ENCODE measurements at regions not wholly inside any gene's neighbourhood (a gene's known extent, or its start where the extent isn't known, plus 50 kb on each side); places are given as distances from the start of the nearest gene placed in this dataset.

DNA sequence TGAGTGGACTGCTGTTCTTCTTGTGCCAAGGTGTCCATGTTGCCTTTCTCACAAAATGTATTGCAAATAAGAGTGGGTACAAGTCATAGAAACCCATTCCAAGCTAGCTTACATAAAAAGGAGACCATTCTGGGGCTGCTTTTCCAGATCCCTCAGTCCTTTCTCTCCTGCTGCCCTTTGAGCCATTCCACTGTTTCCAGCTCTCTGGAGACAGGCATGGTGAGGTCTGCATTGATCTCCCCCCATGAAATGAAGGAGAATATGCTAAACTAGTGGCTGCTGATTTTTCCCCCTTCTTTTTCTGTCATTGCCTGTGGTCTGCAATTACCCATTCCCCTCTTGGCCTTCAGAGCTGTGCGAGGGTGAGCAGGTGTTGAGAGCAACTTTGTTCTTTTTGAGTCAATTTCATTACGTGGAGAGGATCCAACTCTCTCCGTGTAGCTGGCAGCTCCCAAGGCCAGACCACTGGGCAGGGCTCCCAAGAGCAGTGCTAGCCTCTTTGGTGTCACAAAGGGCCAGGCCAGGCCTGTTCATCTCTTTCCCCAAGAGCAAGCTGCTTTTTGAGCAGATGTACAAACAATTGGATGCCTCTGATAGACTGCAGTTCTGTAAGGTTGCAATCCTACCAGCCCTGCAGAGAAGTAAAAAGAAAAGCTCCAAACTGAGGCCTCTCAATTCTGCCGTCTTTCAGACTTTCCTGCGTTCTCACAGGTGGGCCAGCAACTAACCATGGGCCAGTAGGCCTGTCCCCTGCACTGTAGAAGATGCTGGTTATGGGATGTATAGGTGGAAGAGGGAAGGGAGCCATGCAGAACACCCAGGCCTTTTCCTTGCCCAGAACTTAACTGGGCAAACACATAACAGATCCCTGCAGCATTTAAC, 96.1 kb upstream of the ARMC2 start:
- DNase-seq, result no peak

DNA sequence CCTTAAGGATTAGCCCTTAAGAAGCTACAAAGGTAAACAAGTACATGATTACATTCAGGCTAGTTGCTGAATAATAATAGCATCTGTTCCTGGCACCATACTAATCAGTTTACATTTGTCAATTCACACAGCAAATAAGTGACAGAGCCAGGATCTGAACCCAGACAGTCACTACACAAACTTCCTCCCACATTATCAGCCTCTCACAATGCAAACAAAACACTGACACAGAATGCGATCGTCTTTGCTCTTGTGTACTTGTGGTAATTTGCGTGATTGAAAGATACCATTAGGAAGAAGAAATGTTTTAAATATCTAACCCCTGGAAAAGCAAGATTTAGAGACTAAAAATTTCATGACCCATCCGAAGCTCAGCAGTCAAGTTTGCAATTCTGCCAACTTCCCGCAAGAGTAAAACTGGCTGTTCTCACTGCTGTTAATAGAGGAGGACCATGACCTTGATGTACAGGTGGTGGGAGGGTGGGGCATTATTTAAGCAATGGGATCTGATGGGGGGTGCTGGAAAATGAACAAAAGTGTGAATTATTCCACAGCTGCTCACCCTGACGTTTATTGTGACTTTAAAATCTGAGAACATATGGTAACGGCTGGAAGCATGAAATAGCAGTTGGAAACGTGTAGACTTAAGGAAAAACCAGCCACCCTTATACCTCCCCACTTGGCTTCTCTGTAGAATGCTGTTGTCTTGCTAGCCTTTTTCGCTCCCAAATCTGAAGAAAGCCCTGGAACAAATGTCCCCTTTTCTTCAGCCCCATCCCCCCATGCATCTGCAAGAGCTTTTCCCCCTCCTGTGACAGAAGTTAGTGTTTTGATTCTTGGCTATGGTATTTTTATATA, 95.3 kb upstream of the ARMC2 start:
- no peak for DNase-seq

DNA sequence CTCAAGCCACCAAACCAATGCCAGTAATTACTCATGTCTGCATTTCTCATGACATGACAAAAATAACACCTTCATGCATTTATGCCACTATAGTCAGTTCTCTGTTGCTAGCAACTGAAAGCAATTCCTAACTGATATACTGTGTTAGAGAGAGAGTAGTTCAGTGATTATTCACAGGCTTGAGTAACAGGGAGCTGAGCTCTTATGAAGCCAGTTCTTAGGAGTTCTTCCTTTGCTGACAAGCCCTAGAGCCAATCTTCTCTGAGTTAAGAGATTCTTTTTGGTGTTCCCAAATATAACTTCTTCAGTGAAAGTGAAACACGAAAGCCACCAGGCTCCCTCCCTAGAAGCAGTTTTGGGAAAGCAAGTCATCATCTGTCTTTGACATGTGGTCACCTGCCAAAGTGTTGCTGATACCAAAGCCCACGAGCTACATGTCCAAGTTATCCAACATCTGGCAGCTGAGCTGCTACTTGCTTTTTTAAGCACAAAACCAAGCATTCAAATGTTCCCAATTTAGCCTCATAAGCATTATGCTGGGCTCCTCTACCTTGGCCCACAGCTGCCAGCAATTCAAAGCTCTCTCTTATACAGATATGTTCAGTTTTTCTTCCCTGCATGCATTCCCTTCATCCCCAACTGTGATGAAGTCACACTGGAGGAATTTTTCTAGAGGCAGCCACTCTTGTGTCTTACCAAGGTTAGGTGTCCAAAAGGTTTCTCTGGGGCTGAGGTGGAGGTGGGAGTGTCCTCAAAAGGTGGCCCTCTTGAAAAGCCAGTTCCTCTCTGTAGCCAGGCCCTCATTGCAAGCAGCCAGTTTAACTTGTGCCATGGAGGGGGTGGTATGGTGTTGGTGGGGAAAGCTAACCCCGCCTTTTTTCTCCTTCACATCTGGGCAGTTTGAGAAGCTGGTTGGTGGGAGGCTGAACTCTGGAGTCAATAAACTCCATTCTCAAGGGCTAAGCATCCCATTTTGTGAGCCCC, 92.7 kb upstream of the ARMC2 start:
- no peak for DNase-seq

DNA sequence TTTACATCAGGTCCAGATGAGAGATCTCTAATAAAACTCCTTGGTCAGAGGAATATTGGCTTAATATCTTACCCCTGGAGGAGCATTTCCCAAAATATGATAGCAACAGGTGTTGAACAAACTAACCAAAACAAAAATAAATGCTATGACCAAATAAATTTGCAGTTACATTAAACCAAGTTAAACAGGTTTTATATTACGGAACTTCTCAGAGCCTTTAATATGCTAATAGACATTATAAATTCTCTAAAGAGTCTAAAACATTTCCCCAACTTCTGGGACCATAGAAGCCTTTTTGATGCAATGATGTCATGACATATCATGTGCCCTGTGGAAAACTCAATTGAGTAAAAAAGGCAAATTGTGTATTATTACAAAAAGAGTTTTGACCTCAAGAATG, 90.9 kb upstream of the ARMC2 start:
- DNase-seq, result no peak

DNA sequence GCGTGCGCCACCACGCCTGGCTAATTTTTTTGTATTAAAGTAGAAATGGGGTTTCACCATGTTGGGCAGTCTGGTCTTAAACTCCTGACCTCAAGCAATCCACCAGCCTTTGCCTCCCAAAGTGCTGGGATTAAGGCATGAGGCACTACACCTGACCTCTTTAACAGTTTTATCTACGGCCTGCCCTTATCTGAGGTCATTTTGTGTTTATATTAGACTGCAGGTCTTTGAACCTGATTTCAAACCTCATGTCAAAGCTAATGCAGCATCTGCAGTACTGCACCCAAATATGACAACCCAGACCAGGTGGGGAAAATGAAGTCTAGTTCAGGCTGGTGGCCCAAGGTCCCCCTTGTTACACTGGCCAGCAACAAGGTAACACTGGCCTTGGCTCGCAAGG, 89.3 kb upstream of the ARMC2 start:
- DNase-seq, result no peak

DNA sequence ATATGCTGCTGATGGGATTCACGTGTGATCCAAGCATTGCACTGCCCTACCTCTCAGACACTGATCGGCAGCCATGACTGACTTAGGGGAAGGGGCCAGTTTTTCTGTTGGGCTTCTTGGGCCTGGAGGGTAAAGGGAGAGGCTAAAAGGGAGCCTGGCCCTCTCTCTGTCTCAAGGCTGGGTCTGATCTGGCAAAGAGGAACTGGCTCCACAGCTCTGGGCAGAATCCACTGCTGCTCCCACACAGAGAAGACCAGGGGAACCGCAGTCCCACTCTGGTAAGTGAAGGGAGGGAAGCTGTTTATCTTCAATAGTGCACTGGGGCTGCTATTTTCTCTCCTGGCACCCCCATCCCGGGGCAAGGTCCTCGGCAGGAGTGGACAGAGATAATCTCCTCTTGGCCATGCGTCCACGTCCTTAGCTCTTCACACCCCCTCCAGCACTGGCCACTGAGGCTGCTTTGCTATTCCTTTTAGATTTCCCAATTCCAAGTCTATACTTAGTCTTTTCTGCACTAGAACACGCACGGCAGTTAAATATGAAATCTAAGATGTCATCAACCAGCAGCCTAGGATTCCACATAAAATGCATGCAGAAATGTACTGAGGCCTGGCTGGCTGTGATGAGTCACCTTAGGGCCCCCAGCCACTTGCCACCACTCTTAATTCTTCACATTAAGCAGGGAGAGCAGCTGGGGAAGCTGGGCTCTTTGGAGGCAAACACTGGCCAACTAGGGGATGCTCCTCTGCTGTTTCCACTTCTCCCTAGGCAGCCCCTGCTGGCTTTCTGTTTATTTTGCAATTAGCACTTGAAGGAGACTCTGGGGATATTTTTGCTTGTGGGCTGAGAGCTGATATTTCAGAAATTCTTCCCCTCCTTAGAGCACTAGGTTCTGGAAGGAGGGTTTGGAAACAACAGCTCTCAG, 87.8 kb upstream of the ARMC2 start:
- no peak for DNase-seq

DNA sequence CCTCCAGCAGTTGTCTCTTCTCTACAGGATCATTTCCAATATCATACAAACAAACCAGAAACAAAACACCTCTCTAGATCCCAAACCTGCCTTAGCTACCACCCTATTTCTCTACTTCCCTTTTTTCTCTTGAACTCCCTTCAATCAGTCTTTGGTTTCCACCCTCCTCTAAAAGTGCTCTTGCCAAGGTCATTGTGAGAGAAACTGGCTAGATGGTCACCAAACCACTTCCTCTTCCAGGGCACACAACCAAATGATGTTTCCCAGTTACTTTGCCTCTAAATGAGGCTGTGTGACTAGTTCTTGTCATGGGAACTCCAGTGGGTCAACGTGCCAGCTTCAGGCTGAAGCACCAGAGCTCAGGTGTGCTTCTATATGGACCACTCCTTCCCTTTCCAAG, 85.8 kb upstream of the ARMC2 start:
- DNase-seq, result no peak

DNA sequence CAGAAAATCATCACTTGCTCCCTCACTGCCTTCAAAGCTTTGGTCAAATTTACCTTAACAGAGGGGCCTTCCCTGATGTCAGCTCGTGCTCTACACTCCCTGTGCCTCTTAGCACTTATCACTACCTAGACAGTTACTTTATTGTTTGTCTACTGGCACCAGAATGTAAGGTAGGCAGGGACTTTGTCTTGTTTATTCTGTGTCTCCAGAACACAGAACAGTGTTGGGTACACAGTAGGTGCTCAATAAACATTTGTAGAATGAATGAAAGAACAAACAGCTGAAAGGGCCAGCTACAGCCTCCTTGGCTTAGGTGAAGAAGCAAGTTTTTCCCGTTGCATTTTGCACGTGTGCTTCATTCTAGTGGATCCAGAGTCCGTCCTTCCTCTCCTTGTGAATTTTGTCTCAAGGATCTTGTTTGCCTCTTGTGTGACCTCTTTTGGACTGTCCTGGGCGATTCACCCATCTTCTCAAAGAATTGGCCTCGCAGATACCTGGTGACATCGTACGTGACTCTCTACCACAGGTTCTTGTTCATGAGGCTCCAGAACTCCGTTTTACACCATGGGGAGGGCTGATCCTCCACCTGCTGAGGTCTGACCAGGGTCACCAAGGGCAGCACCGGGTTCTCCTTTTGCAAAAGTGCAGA, 84.2 kb upstream of the ARMC2 start:
- no peak for DNase-seq

DNA sequence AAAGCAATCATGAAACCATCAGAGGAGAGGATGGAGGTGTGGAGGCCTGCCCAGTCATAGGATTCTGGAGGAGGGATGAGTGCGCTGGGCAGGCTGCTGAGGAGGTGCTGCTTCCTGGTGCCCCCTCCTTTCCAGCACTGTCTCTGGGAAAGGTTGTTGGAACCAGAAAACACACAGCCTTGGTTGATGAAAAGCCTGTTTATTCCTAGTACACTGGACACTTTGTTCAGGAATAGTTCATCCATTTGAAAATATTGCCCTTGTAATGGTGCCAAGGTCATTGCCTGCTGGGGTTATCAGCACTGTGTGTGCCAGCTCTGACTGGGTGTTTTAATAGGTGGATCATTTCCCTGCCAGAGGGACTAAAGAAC, 83.7 kb upstream of the ARMC2 start:
- no peak for DNase-seq

DNA sequence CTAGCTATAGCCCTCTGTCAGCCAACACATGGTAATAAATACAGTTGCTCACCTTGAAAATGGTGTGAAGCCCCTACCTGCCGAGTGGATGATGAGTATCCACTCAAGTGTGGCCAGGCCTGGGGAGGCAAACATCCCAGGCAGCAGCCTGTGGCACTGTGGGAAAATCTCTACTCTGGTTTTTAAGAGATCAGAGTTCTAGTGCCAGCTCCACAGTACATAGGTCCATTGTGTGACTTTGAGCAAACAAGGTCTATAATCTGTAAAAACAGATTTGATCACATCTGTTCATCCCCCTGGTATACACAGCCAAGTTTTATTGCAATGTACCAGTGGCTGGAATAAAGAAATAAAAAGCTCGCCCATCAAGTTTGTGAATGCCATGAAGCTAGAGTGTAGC, 82.7 kb upstream of the ARMC2 start:
- DNase-seq, result no peak

DNA sequence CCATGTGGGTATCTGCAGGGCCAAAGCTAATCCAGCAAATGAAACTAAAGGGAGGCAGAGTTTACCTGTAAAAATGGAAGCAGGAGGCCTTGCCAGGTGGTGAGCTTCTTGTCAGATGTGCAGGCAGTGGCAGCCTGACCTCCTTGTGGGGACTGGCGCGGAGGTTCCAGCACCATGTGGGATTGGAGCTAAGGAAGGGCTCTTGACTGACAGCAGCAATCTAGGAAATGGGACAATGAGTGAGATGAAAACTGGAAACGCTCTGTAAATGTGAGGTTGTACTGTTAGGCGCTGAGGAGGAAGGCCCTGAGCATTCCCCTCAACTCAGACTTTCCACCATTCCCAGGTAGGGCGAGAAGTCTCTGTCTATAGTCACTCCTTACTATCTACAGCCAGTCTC, 81.8 kb upstream of the ARMC2 start:
- DNase-seq, result no peak

DNA sequence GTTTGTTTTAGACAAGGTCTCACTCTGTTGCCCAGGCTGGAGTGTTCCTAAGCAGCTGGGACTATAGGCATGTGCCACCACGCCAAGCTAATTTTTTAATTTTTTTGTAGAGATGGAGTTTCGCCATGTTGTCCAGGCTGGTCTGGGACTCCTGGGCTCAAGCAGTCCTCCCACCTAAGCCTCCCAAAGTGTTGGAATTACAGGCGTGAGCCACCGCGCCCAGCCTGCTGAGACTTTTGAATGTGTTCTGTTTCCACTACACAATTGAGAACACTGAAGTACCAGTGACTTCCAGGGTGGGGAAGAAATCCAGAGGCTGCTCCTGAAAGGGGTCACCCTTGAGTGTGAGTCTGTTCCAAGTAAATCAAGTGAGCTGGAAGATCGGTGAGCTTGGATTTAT, 81.3 kb upstream of the ARMC2 start:
- no peak for DNase-seq

DNA sequence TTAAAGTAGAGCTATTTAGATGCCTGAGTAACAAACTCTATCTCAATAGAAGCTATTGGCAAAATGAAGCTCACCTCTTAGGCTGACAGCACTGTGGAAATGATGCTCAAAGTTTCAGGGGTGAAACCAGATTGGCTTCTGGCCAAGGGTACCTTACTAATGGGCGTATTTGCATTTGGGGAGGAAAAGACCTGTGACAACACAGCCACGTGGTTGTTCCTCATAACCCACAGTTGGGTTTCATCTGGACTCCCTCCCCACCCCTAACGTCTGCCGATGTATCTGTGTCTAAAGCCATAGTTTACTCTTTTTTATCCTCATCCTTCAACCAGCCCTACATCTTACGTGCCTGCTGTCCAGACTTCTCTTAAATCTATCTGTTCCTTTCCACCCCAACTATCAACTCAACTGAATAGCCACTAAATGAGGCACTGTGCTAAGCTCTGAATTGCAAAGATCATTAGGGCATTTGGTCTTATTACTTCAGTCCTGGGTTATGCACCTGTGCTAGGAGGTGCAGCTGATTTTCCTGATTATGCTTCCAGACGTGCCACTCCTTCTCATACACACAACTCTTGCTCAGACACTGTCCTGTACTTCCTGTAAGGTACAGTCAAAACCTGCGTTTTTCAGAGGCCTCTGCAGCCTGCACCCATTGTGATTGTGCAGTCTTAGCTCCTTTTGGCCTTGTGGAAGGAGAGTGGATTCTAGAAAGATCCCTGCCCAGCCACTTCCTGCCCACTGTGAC, 80.6 kb upstream of the ARMC2 start:
- DNase-seq, result no peak

DNA sequence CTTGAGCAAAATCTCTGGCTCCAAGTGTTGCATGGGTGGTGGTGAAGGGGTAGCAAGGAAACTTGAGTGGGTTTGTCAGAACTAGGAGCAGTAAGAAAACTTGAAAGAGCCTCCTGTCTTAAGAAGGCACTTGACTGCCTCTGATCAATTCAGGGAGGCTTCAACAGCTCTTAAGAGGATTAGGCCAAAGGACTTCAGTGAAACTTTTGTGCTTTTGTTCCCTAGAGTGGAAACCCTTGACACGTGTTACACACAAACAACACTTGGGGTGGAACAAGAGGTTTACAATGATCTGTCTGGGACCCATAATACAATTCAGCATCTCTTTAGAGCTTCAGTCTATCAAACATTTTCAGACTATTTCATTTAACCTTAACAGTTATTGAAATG, 80.1 kb upstream of the ARMC2 start:
- no peak for DNase-seq

DNA sequence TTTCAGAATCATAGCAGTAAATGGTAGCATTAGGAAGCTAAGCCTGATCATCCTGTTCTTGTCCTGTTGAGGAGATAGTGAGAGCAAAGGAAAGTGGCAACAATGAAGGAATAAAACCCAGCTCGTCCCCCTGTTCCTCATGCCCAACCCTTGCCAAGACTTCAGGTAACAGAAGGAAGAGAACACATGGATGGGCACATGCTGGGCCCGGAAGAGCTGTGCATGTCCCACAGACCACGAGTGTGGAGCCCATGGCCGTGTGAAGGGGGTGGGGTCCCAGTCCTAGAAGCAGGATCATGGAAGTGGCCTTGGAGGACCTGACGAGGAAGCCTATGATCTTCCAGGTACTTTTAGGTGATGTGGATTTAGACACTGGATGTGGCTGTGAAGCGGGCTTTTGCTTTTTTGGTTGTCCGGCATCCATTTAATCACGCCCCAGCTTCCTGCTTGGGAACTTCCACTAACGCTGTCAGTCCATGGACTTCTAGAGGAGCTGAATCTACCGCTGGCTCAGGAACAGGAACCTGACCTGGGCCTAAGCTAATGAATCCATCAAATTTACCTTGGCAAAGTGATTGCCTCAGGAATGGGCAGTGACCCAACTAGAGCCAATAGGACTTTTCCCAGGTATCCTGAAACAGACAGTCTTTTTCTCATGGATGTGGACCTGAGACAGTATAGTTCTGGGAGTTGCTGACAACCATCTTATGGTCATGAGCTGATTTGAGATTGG, 79.3 kb upstream of the ARMC2 start:
- no peak for DNase-seq

DNA sequence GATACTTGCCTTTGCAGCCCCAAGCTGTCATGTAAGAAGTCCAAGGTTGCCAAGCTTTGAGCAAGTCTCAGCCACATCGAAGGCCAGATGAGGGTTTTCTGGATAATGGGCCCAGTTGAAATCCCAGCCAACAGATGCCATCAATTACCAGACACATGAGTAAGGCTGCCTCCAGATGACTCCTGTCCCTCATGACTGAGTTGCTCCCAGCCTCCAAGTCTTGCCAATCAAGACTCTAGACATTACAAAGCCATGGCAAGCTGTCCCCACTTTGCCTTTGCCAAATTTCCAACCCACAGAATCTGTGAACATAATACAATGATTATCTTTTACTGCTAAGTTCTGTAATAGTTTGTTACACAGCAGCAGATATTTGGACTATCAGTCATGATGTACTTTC, 76.8 kb upstream of the ARMC2 start:
- DNase-seq, result no peak

DNA sequence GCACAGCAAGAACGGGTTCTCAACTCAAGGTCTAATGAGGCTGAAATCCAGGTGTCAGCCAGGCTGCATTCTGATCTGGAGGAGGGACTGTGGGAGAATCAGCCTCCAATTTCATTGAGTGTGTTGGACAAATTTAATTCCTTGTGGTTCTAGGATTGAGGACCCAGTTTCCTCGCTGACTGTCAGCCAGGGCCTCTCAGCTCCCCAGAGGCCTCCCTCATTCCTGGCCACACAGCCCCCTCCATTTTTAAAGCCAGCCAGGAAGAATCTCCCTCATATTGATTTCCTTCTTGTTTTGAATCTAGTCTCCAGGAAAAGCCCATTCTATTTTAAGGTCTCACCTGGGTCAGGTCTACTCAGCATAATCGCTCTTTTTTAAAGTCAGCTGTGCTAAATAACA, 73.7 kb upstream of the ARMC2 start:
- no peak for DNase-seq

DNA sequence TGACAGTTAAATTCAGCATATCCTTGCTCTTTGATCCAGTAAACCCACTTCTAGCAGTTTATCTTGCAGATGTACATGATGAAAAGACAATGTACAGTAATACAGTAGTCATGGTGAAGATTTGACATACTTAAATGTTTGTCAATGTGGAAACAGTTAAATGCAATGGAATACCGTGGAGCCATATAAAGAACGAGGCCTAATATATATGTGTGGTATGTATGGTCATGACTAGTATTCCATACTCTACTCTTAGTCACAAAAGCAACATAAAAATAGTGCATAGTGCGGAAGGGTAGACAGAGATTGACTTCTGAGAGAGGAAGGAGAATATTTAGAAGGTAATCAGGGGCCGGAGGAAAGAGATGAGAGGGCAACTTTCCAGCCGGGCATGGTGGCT, 70.7 kb upstream of the ARMC2 start:
- no peak for DNase-seq

DNA sequence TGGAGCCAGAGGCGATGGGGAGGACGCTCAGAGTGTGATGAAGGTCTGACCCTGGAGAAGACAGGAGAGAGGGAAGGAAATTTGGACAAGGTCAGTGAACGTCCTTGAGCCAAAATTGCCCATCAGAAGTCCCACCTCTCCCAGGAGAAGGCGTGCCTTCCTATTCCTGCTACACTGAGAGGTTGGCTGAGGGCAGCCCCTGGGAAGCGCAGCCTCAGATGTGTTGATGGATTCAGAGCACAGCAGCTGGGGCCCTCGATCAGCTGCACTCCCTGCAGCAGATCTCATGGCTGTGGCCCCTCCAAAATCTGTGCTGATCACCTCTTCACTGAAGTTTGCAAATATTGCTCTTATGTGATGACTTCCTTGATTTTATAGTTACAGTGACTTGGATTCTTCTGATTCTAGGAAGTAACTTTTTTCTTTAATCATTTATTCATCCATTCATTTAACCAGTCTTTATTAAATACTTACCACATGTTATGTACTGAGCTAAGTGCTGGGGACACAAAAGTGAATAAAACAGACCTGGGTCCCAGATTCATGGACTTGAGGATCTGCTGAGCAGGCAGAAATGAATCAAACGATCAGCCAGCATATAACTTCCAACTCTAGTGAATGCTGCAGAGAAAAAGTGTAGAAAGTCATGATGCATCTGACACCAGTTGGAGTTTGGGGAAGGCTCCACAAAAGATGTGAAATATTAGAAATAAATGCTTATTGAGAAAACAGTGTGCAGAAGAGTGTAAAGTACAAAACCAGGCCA, 69.6 kb upstream of the ARMC2 start:
- DNase-seq, result no peak
